SK-N-SH treated with all-trans-retinoic acid at 6 μM for 48 hours (cell line): ENCODE measurements at regions not wholly inside any gene's neighbourhood (a gene's known extent, or its start where the extent isn't known, plus 50 kb on each side); places are given as distances from the start of the nearest gene placed in this dataset.

Experiments
- ATAC-seq: fragments of 200-7000 bp; cut with Tn5 transposase; 3 replicates; pipeline ENCODE4 v1.9.1; 2020; ENCODE audit warnings: mild to moderate bottlenecking, moderate library complexity
- BACH2 ChIP-seq: fragments of 250-450 bp; sonication (Bioruptor Pico); IDR thresholded peaks from 2 replicates; pipeline ENCODE4 v1.9.0; 2021; ENCODE audit warnings: mild to moderate bottlenecking, borderline replicate concordance
- CSDC2 ChIP-seq: fragments of 250-450 bp; sonication (Bioruptor Pico); IDR thresholded peaks from 2 replicates; pipeline ENCODE4 v1.5.0; 2020; ENCODE audit warnings: mild to moderate bottlenecking, moderate library complexity
- CSRNP3 ChIP-seq: fragments of 250-450 bp; sonication (Bioruptor Pico); IDR thresholded peaks from 2 replicates; pipeline ENCODE4 v1.5.1; 2021; ENCODE audit warnings: mild to moderate bottlenecking, moderate library complexity
- ESRRG ChIP-seq: fragments of 250-450 bp; sonication (Bioruptor Pico); IDR thresholded peaks from 2 replicates; pipeline ENCODE4 v1.6.1; 2021; ENCODE audit warnings: mild to moderate bottlenecking
- GLIS3 ChIP-seq: fragments of 250-450 bp; sonication (Bioruptor Pico); IDR thresholded peaks from 2 replicates; pipeline ENCODE4 v1.5.0; 2020; ENCODE audit warnings: mild to moderate bottlenecking, moderate library complexity
- ISL1 ChIP-seq: fragments of 250-450 bp; sonication (Bioruptor Pico); IDR thresholded peaks from 2 replicates; pipeline ENCODE4 v2.1.2; 2022; ENCODE audit warnings: mild to moderate bottlenecking, moderate library complexity
- OSR1 ChIP-seq: fragments of 250-450 bp; sonication (Bioruptor Pico); IDR thresholded peaks from 2 replicates; pipeline ENCODE4 v1.8.0; 2022; ENCODE audit warnings: moderate library complexity, mild to moderate bottlenecking, inconsistent platforms
- PPARA ChIP-seq: fragments of 250-450 bp; sonication (Bioruptor Pico); IDR thresholded peaks from 2 replicates; pipeline ENCODE4 v1.5.0; 2020; ENCODE audit warnings: mild to moderate bottlenecking, borderline replicate concordance
- RARB ChIP-seq: fragments of 250-450 bp; sonication (Bioruptor Pico); IDR thresholded peaks from 2 replicates; pipeline ENCODE4 v1.8.0; 2021; ENCODE audit warnings: mild to moderate bottlenecking, moderate library complexity
- SNAI2 ChIP-seq: fragments of 250-450 bp; sonication (Bioruptor Pico); IDR thresholded peaks from 2 replicates; pipeline ENCODE4 v1.5.0; 2020; ENCODE audit warnings: mild to moderate bottlenecking, moderate library complexity
- TOX ChIP-seq: fragments of 250-450 bp; sonication (Bioruptor Pico); IDR thresholded peaks from 2 replicates; pipeline ENCODE4 v1.8.0; 2021; ENCODE audit warnings: mild to moderate bottlenecking, moderate library complexity, borderline replicate concordance
- ZC3H10 ChIP-seq: fragments of 250-450 bp; sonication (Bioruptor Pico); IDR thresholded peaks from 2 replicates; pipeline ENCODE4 v1.5.1; 2021; ENCODE audit warnings: mild to moderate bottlenecking, moderate library complexity
- ZFP3 ChIP-seq: fragments of 250-450 bp; sonication (Bioruptor Pico); IDR thresholded peaks from 2 replicates; pipeline ENCODE4 v1.5.0; 2020; ENCODE audit warnings: mild to moderate bottlenecking, moderate library complexity
- ZFP30 ChIP-seq: fragments of 450-650 bp; formaldehyde crosslinking; IDR thresholded peaks from 2 replicates; pipeline ENCODE4 v1.5.0; 2022; ENCODE audit warnings: mild to moderate bottlenecking, moderate library complexity
- ZNF565 ChIP-seq: fragments of 450-650 bp; formaldehyde crosslinking; conservative IDR thresholded peaks from 2 replicates; pipeline ENCODE4 v1.5.0; 2020; ENCODE audit warnings: low read depth, mild to moderate bottlenecking, moderate library complexity
- ZNF70 ChIP-seq: fragments of 450-650 bp; formaldehyde crosslinking; IDR thresholded peaks from 2 replicates; pipeline ENCODE4 v1.5.0; 2020; ENCODE audit warnings: mild to moderate bottlenecking, moderate library complexity
- TF ChIP-seq, protein P1 (sequence below): fragments of 250-450 bp; sonication (Bioruptor Pico); IDR thresholded peaks from 2 replicates; pipeline ENCODE4 v1.5.0; 2020; ENCODE audit warnings: mild to moderate bottlenecking, moderate library complexity
- TF ChIP-seq, protein P2 (sequence below): fragments of 250-450 bp; sonication (Bioruptor Pico); IDR thresholded peaks from 2 replicates; pipeline ENCODE4 v1.8.0; 2020; ENCODE audit warnings: mild to moderate bottlenecking, moderate library complexity, borderline replicate concordance
- TF ChIP-seq, protein P3 (sequence below): fragments of 250-450 bp; sonication (Bioruptor Pico); IDR thresholded peaks from 2 replicates; pipeline ENCODE4 v1.8.0; 2021; ENCODE audit warnings: low read depth, mild to moderate bottlenecking, moderate library complexity, borderline replicate concordance

GRCh38 chr18:40380686-40381439 is 1574.2 kb upstream of the PIK3C3 start:
- ATAC-seq: no peak
- TF ChIP-seq, protein P1, sequence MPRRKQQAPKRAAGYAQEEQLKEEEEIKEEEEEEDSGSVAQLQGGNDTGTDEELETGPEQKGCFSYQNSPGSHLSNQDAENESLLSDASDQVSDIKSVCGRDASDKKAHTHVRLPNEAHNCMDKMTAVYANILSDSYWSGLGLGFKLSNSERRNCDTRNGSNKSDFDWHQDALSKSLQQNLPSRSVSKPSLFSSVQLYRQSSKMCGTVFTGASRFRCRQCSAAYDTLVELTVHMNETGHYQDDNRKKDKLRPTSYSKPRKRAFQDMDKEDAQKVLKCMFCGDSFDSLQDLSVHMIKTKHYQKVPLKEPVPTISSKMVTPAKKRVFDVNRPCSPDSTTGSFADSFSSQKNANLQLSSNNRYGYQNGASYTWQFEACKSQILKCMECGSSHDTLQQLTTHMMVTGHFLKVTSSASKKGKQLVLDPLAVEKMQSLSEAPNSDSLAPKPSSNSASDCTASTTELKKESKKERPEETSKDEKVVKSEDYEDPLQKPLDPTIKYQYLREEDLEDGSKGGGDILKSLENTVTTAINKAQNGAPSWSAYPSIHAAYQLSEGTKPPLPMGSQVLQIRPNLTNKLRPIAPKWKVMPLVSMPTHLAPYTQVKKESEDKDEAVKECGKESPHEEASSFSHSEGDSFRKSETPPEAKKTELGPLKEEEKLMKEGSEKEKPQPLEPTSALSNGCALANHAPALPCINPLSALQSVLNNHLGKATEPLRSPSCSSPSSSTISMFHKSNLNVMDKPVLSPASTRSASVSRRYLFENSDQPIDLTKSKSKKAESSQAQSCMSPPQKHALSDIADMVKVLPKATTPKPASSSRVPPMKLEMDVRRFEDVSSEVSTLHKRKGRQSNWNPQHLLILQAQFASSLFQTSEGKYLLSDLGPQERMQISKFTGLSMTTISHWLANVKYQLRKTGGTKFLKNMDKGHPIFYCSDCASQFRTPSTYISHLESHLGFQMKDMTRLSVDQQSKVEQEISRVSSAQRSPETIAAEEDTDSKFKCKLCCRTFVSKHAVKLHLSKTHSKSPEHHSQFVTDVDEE (CRISPR knock-in tag): no peak
- TF ChIP-seq ZFP3 (CRISPR knock-in tag): no peak
- TF ChIP-seq, protein P2, sequence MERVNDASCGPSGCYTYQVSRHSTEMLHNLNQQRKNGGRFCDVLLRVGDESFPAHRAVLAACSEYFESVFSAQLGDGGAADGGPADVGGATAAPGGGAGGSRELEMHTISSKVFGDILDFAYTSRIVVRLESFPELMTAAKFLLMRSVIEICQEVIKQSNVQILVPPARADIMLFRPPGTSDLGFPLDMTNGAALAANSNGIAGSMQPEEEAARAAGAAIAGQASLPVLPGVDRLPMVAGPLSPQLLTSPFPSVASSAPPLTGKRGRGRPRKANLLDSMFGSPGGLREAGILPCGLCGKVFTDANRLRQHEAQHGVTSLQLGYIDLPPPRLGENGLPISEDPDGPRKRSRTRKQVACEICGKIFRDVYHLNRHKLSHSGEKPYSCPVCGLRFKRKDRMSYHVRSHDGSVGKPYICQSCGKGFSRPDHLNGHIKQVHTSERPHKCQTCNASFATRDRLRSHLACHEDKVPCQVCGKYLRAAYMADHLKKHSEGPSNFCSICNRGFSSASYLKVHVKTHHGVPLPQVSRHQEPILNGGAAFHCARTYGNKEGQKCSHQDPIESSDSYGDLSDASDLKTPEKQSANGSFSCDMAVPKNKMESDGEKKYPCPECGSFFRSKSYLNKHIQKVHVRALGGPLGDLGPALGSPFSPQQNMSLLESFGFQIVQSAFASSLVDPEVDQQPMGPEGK (CRISPR knock-in tag): no peak
- no peak for TF ChIP-seq ZFP30
- no peak for TF ChIP-seq PPARA

GRCh38 chr18:40375837-40376236 is 1579.2 kb upstream of the PIK3C3 start:
- ATAC-seq: no peak
- TF ChIP-seq ZNF70 (CRISPR knock-in tag) (no peak), BACH2 (CRISPR knock-in tag) (no peak), CSRNP3 (CRISPR knock-in tag) (no peak), OSR1 (no peak), ZFP3 (CRISPR knock-in tag) (no peak), ZC3H10 (CRISPR knock-in tag) (no peak), CSDC2 (CRISPR knock-in tag) (no peak), PPARA (no peak), GLIS3 (no peak), ZFP30 (no peak), ZNF565 (CRISPR knock-in tag) (no peak), ESRRG (CRISPR knock-in tag) (no peak), TOX (no peak), SNAI2 (no peak), ISL1 (CRISPR knock-in tag) (no peak), RARB (CRISPR knock-in tag) (no peak)
- TF ChIP-seq, protein P3, sequence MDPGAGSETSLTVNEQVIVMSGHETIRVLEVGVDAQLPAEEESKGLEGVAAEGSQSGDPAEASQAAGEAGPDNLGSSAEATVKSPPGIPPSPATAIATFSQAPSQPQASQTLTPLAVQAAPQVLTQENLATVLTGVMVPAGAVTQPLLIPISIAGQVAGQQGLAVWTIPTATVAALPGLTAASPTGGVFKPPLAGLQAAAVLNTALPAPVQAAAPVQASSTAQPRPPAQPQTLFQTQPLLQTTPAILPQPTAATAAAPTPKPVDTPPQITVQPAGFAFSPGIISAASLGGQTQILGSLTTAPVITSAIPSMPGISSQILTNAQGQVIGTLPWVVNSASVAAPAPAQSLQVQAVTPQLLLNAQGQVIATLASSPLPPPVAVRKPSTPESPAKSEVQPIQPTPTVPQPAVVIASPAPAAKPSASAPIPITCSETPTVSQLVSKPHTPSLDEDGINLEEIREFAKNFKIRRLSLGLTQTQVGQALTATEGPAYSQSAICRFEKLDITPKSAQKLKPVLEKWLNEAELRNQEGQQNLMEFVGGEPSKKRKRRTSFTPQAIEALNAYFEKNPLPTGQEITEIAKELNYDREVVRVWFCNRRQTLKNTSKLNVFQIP (CRISPR knock-in tag): no peak
- TF ChIP-seq, protein P2 (CRISPR knock-in tag): no peak
- TF ChIP-seq, protein P1 (CRISPR knock-in tag): no peak
